ENCODE measurements at regions not wholly inside any gene's neighbourhood (a gene's known extent, or its start where the extent isn't known, plus 50 kb on each side); places are given as distances from the start of the nearest gene placed in this dataset.

DNA sequence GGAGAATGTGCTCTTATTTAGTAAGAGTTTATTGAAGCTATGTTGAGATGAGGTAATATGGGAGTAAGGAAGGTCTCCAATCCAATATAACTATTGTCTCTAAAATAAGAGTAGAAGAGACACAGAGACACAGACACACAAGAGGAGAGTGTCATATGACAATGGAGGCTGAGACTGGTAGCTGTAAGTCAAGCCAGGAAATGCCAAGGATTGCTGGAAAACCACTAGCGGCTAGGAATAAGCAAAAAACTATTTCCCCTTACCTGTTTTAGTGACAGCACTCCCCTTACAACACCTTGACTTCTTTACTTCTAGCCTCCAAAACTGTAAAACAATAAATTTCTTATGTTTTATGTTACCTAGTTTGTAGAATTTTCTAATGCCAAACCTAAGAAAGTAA is 1652.8 kb downstream of the LRRC4C start:
- no peaks in the 10 kb centered on the region for H3K4me1 ChIP-seq (ENCODE audit: control insufficient read depth, insufficient read depth, low read length)
- TF ChIP-seq, protein P1, sequence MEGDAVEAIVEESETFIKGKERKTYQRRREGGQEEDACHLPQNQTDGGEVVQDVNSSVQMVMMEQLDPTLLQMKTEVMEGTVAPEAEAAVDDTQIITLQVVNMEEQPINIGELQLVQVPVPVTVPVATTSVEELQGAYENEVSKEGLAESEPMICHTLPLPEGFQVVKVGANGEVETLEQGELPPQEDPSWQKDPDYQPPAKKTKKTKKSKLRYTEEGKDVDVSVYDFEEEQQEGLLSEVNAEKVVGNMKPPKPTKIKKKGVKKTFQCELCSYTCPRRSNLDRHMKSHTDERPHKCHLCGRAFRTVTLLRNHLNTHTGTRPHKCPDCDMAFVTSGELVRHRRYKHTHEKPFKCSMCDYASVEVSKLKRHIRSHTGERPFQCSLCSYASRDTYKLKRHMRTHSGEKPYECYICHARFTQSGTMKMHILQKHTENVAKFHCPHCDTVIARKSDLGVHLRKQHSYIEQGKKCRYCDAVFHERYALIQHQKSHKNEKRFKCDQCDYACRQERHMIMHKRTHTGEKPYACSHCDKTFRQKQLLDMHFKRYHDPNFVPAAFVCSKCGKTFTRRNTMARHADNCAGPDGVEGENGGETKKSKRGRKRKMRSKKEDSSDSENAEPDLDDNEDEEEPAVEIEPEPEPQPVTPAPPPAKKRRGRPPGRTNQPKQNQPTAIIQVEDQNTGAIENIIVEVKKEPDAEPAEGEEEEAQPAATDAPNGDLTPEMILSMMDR (conservative IDR thresholded peaks at IDR 0.05), result no peak
- no peaks in the 10 kb centered on the region for H3K36me3 Mint-ChIP-seq (ENCODE audit: low read depth)
- no peak overlapping the region for H3K9ac ChIP-seq (ENCODE audit: extremely low read depth, low read length, poor library complexity, severe bottlenecking)
- no peaks in the 10 kb centered on the region for H3K9me3 ChIP-seq (ENCODE audit: control insufficient read depth, low read length)
- H3K4me3 Mint-ChIP-seq, result no peak overlapping the region
- no peak overlapping the region for H3K27ac Mint-ChIP-seq
- no peaks in the 10 kb centered on the region for H3K36me3 ChIP-seq (ENCODE audit: control insufficient read depth, insufficient read depth, low read length)
- H3K27me3 ChIP-seq (ENCODE audit: control insufficient read depth, insufficient read depth, low read length, poor library complexity, severe bottlenecking), result no peaks in the 10 kb centered on the region
- peaks cover 3% of the 10 kb centered on the region for H3K9me3 Mint-ChIP-seq
- peaks cover 9% of the 10 kb centered on the region for H3K4me1 Mint-ChIP-seq
- DNase-seq, result no peak
- H3K27ac ChIP-seq (ENCODE audit: low read depth, low read length), result no peak overlapping the region
- H3K4me3 ChIP-seq (ENCODE audit: low read length), result no peak overlapping the region
- H3K27me3 Mint-ChIP-seq (ENCODE audit: insufficient read depth), result no peaks in the 10 kb centered on the region
- WGBS, 2 experiments (ENCODE audit: insufficient coverage in 1 of 2, insufficient read length in 1 of 2), result 80% methylated on average over 1 of the region's 1 CpG; no CpG with 5 or more reads in 1 of the 2 experiments

DNA sequence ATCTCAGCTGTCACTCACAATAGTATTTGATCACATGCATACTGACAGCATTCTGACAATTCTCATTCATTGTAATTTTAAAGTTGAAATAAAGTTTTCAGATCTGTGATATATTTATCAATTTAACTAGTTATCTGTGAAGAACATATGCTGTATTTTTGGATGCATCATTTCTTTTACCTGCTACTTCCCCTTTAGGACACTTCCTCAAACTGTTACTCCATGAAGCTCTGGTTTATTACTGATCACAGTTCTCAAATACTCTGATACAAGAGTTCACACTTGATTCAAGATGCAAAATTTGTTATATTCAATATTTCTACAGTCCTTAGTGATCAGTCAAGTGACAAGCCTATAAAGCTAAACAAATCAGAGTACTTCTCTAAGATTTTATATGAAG is 1655.2 kb downstream of the LRRC4C start:
- no peaks in the 10 kb centered on the region for H3K27me3 Mint-ChIP-seq (ENCODE audit: insufficient read depth)
- no peaks in the 10 kb centered on the region for H3K4me1 Mint-ChIP-seq
- TF ChIP-seq, protein P1 (conservative IDR thresholded peaks at IDR 0.05), result no peak
- Histone ChIP-seq H3K9me3 (ENCODE audit: control insufficient read depth, low read length) (no peaks in the 10 kb centered on the region), H3K36me3 (ENCODE audit: control insufficient read depth, insufficient read depth, low read length) (no peaks in the 10 kb centered on the region), H3K27me3 (ENCODE audit: control insufficient read depth, insufficient read depth, low read length, poor library complexity, severe bottlenecking) (no peaks in the 10 kb centered on the region), H3K4me3 (ENCODE audit: low read length) (no peak overlapping the region), H3K4me1 (ENCODE audit: control insufficient read depth, insufficient read depth, low read length) (no peaks in the 10 kb centered on the region), H3K27ac (ENCODE audit: low read depth, low read length) (no peak overlapping the region), H3K9ac (ENCODE audit: extremely low read depth, low read length, poor library complexity, severe bottlenecking) (no peak overlapping the region)
- no peak for DNase-seq
- peaks cover 4% of the 10 kb centered on the region for H3K9me3 Mint-ChIP-seq
- H3K36me3 Mint-ChIP-seq (ENCODE audit: low read depth), result no peaks in the 10 kb centered on the region
- H3K4me3 Mint-ChIP-seq, result no peak overlapping the region
- no peak overlapping the region for H3K27ac Mint-ChIP-seq

DNA sequence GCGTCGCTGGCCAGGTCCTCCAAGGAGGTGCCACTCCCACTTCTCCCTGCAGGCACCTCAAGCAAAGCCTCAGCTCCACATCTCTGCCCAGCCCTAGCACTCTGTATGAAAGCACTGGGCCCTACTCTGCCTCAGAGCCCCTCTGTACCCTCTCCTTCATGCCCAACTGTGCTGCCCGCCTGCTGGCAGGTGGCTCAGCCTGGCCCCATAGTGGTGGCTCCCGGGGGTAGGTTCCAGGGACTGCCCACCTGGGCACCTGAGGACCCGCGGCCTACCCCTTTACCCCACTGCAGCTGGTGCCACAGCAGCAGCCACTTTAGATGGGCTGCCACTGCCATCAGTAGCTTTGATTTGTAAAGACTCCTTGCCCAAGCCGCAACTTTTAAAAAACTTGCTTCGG is 1672.8 kb downstream of the LRRC4C start:
- Histone ChIP-seq H3K27ac (ENCODE audit: low read depth, low read length) (no peak overlapping the region), H3K27me3 (ENCODE audit: control insufficient read depth, insufficient read depth, low read length, poor library complexity, severe bottlenecking) (no peaks in the 10 kb centered on the region), H3K4me1 (ENCODE audit: control insufficient read depth, insufficient read depth, low read length) (no peaks in the 10 kb centered on the region), H3K9me3 (ENCODE audit: control insufficient read depth, low read length) (no peaks in the 10 kb centered on the region), H3K9ac (ENCODE audit: extremely low read depth, low read length, poor library complexity, severe bottlenecking) (no peak overlapping the region), H3K4me3 (ENCODE audit: low read length) (no peak overlapping the region), H3K36me3 (ENCODE audit: control insufficient read depth, insufficient read depth, low read length) (no peaks in the 10 kb centered on the region)
- no peak overlapping the region for H3K4me3 Mint-ChIP-seq
- DNase-seq, result no peak
- H3K9me3 Mint-ChIP-seq, result no peaks in the 10 kb centered on the region
- TF ChIP-seq, protein P1 (conservative IDR thresholded peaks at IDR 0.05), result no peak
- no peaks in the 10 kb centered on the region for H3K36me3 Mint-ChIP-seq (ENCODE audit: low read depth)
- WGBS, 2 experiments (ENCODE audit: insufficient coverage in 1 of 2, insufficient read length in 1 of 2), result 96% methylated on average over 8 of the region's 8 CpGs; no CpG with 5 or more reads in 1 of the 2 experiments
- H3K27ac Mint-ChIP-seq, result no peak overlapping the region
- no peaks in the 10 kb centered on the region for H3K4me1 Mint-ChIP-seq
- no peaks in the 10 kb centered on the region for H3K27me3 Mint-ChIP-seq (ENCODE audit: insufficient read depth)

Measured in endodermal cell (in vitro differentiated cells).